ENCODE measurements at regions not wholly inside any gene's neighbourhood (a gene's known extent, or its start where the extent isn't known, plus 50 kb on each side); places are given as distances from the start of the nearest gene placed in this dataset.

DNA sequence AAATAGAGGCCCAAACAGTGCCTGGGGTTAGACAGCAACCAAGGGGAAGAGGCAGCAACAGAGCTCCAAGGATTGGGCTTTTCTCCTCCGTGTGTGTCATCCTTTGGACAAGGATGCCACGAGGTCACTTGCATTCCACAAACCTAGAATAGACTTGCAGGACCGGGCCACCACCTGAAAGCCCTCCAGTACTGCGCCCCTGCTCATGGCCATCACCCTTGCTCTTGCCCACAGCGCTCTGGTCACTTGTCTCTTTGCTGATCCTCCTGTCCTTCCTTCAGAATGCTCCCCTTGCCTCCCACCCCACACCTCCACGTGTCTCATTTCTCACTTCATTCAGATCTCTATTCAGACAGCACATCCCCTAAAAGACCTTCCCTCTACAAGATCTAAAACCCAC lies 247.4 kb downstream of the MATN1 start:
- TF ChIP-seq SPI1 (IDR thresholded peaks at IDR 0.05; ENCODE audit: low read depth, low read length) (no peak), TAF1 (IDR thresholded peaks at IDR 0.05; ENCODE audit: low read depth, low read length) (no peak), PAX5 (IDR thresholded peaks at IDR 0.05; ENCODE audit: insufficient read depth, low read length, severe bottlenecking) (no peak), POLR2A (IDR thresholded peaks at IDR 0.05; ENCODE audit: low read depth, low read length) (no peak), POLR2AphosphoS5 (IDR thresholded peaks at IDR 0.05; ENCODE audit: low read depth, low read length) (no peak), POU2F2 (IDR thresholded peaks at IDR 0.05; ENCODE audit: low read depth, low read length) (no peak)
- DNase-seq (ENCODE audit: insufficient read length, low spot score) (no peak), FAIRE-seq (no peak)

DNA sequence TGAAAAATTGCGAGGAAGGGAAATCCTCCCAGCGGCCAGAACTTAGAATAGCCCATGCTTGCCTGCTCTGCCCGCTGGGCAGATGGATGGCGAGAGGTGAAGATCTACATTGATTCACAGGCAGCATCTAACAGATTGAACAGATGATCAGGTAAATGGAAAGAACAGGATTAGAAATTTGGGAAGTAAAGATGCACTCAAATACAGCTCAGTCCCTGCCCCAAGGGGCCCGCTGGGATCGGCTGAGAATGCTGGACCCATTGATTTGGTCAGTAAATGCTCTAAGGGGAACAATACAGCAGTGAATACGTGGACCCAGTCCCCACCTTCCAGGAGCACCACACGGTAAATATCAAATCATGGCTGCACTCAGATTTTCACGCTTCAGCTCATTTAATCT lies 248.2 kb downstream of the MATN1 start:
- DNase-seq (ENCODE audit: insufficient read length, low spot score) (no peak), FAIRE-seq (no peak)
- TF ChIP-seq POU2F2 (IDR thresholded peaks at IDR 0.05; ENCODE audit: low read depth, low read length) (no peak), POLR2A (IDR thresholded peaks at IDR 0.05; ENCODE audit: low read depth, low read length) (no peak), PAX5 (IDR thresholded peaks at IDR 0.05; ENCODE audit: insufficient read depth, low read length, severe bottlenecking) (no peak), TAF1 (IDR thresholded peaks at IDR 0.05; ENCODE audit: low read depth, low read length) (no peak), SPI1 (IDR thresholded peaks at IDR 0.05; ENCODE audit: low read depth, low read length) (no peak)

DNA sequence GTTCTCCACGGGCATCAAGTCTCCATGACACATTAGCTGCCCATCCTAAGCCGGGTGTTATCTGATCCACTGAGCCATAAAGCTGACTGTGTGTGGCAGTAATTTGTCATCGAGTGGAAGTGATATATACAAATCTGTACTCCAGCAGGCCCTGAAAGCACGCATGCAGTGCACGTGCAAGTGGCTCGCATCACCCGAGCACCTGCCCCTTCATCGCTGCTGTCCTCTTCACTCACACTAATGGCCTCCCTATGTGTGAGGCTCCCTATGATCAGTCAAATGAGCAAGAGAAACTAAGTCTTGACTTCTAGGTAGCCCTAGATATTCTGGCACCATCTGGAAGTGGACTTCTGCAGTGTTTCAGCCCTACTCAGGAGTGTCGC lies 248.6 kb downstream of the MATN1 start:
- TF ChIP-seq PAX5 (IDR thresholded peaks at IDR 0.05; ENCODE audit: insufficient read depth, low read length, severe bottlenecking) (no peak), POLR2A (IDR thresholded peaks at IDR 0.05; ENCODE audit: low read depth, low read length) (no peak), POLR2AphosphoS5 (IDR thresholded peaks at IDR 0.05; ENCODE audit: low read depth, low read length) (no peak), POU2F2 (IDR thresholded peaks at IDR 0.05; ENCODE audit: low read depth, low read length) (no peak), SPI1 (IDR thresholded peaks at IDR 0.05; ENCODE audit: low read depth, low read length) (no peak), TAF1 (IDR thresholded peaks at IDR 0.05; ENCODE audit: low read depth, low read length) (no peak)
- DNase-seq (ENCODE audit: insufficient read length, low spot score) (no peak), FAIRE-seq (no peak)

DNA sequence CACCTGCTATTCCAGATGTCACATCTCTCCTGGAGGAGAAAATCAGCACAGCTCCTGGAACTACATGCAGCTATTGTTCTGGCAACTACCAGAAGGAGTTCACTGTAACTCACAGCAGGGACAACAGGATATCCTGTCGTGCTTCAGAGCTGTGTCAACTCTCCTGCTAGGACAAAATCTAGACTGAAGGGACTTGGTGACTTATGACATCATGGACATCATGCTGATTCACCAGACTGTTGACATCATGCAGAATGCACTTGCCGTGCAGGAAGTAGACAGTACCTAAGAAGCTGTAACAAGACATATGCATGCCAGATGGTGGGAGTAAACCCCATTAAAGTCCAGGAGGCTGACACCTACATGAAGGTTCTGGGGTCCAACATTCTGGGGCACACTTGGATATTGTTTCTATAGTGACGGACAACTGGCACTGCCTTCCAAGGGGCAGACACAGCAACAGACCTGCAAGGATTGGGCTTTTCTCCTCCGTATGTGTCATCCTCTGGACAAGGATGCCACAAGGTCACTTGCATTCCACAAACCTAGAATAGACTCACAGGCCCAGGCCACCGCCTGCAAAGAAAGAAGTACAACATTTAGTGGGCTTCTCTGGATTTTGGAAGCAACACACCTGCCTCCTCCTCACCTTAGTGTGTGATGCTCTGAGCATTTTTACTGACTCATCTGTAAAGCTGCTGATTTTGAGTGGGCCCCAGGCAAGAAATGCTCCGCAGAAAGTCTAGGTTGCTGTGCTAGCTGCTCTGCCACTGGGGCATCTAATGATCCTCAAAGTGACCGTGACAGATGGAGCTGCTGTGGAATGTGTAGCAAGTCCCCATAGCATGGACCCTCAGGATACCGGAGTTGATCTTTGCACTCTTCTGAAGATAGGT lies 249.2 kb downstream of the MATN1 start:
- TF ChIP-seq TAF1 (IDR thresholded peaks at IDR 0.05; ENCODE audit: low read depth, low read length) = no peak
- TF ChIP-seq POLR2AphosphoS5 (IDR thresholded peaks at IDR 0.05; ENCODE audit: low read depth, low read length) = no peak
- TF ChIP-seq PAX5 (IDR thresholded peaks at IDR 0.05; ENCODE audit: insufficient read depth, low read length, severe bottlenecking) = no peak
- no peak for TF ChIP-seq POU2F2 (IDR thresholded peaks at IDR 0.05; ENCODE audit: low read depth, low read length)
- no peak for FAIRE-seq
- no peak for DNase-seq (ENCODE audit: insufficient read length, low spot score)

DNA sequence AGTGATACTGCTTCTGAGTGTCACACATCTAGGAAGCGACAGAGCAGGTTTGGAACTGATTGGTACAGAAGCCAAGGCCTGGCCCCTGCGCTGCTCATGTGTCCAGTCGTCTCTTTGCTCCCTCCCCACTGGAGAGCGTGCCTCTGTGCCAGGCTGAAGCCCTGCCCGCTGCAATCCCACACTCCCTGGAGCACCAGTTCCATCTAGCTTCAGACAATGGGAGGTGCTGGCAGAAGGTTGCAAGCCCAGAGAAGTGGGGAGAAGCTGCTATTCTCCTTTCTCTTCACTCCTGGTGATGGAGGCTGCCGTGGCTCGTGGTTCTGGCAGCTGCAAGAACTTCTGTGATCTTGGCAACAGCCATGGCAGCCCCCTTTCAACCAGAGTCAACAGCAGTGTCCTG lies 250.9 kb downstream of the MATN1 start:
- DNase-seq (ENCODE audit: insufficient read length, low spot score) (no peak), FAIRE-seq (no peak)
- TF ChIP-seq TAF1 (IDR thresholded peaks at IDR 0.05; ENCODE audit: low read depth, low read length) (no peak), POLR2AphosphoS5 (IDR thresholded peaks at IDR 0.05; ENCODE audit: low read depth, low read length) (no peak), POU2F2 (IDR thresholded peaks at IDR 0.05; ENCODE audit: low read depth, low read length) (no peak), PAX5 (IDR thresholded peaks at IDR 0.05; ENCODE audit: insufficient read depth, low read length, severe bottlenecking) (no peak), POLR2A (IDR thresholded peaks at IDR 0.05; ENCODE audit: low read depth, low read length) (no peak)

DNA sequence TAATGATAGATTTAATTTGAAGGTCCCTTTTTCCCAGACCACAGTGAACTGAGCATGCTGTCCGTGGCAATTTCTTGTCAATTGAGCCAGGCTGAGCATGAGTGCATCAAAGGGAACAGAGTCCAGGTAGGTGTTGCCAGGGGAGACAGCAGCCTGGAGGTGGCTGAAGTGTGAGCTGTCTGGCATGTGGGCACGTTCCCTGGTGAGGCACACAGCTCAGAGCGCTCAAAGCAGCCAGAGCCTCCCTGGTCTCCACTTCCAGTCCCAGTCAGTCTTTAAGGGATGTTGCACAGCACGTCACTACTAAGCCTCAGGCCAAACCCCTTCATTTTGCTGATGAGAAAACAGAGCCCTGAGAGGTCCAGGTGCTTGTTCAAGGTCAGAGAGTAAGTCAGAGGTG lies 251.4 kb downstream of the MATN1 start:
- FAIRE-seq = no peak
- no peak for DNase-seq (ENCODE audit: insufficient read length, low spot score)

DNA sequence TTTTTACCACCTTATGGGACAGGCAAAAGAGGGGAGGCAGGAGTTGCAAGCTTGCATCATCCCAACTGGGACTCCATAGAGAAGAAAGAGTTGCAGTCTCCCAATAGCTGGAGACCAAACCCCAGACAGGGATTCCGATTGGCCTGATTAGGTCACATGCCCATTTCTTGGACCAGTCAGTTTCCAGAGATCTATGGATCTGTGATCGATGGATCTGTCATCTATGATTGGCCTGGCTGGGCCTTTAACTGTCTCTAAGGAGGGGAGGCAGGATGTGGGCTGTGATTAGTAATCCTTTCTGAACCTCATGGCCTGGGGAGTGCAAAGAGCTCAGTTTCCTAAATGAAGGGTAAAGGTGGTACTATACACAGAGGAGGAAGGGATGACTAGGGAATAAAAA lies 252.1 kb downstream of the MATN1 start:
- DNase-seq (ENCODE audit: insufficient read length, low spot score) (no peak), FAIRE-seq (no peak)
- TF ChIP-seq PAX5 (IDR thresholded peaks at IDR 0.05; ENCODE audit: insufficient read depth, low read length, severe bottlenecking) (no peak), POLR2AphosphoS5 (IDR thresholded peaks at IDR 0.05; ENCODE audit: low read depth, low read length) (no peak), POLR2A (IDR thresholded peaks at IDR 0.05; ENCODE audit: low read depth, low read length) (no peak), TAF1 (IDR thresholded peaks at IDR 0.05; ENCODE audit: low read depth, low read length) (no peak), SPI1 (IDR thresholded peaks at IDR 0.05; ENCODE audit: low read depth, low read length) (no peak), POU2F2 (IDR thresholded peaks at IDR 0.05; ENCODE audit: low read depth, low read length) (no peak)

More for the DNA sequence above, 251.4 kb downstream of the MATN1 start:
- TF ChIP-seq SPI1 (IDR thresholded peaks at IDR 0.05; ENCODE audit: low read depth, low read length) (no peak), POU2F2 (IDR thresholded peaks at IDR 0.05; ENCODE audit: low read depth, low read length) (no peak), TAF1 (IDR thresholded peaks at IDR 0.05; ENCODE audit: low read depth, low read length) (no peak), POLR2AphosphoS5 (IDR thresholded peaks at IDR 0.05; ENCODE audit: low read depth, low read length) (no peak), PAX5 (IDR thresholded peaks at IDR 0.05; ENCODE audit: insufficient read depth, low read length, severe bottlenecking) (no peak), POLR2A (IDR thresholded peaks at IDR 0.05; ENCODE audit: low read depth, low read length) (no peak)

DNA sequence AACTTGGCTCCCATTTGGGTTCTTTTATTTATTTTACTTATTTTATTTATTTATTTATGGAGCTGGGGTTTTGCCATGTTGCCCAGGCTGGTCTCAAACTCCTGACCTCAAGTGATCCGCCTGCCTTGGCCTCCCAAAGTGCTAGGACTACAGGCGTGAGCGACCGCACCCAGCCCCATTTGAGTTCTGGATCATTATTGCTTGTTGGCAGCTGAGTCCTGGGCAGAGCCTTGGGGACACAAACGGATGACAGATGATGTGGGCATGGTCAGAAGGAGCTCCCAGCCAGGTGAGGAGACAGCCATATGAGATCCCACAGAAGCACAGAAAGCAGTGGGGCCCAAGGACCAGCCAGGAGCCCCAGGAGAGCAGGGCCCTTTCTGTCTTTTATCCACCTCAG lies 254.0 kb downstream of the MATN1 start:
- FAIRE-seq (no peak), DNase-seq (ENCODE audit: insufficient read length, low spot score) (no peak)
- TF ChIP-seq POLR2A (IDR thresholded peaks at IDR 0.05; ENCODE audit: low read depth, low read length) (no peak), POLR2AphosphoS5 (IDR thresholded peaks at IDR 0.05; ENCODE audit: low read depth, low read length) (no peak), SPI1 (IDR thresholded peaks at IDR 0.05; ENCODE audit: low read depth, low read length) (no peak), PAX5 (IDR thresholded peaks at IDR 0.05; ENCODE audit: insufficient read depth, low read length, severe bottlenecking) (no peak), POU2F2 (IDR thresholded peaks at IDR 0.05; ENCODE audit: low read depth, low read length) (no peak), TAF1 (IDR thresholded peaks at IDR 0.05; ENCODE audit: low read depth, low read length) (no peak)

DNA sequence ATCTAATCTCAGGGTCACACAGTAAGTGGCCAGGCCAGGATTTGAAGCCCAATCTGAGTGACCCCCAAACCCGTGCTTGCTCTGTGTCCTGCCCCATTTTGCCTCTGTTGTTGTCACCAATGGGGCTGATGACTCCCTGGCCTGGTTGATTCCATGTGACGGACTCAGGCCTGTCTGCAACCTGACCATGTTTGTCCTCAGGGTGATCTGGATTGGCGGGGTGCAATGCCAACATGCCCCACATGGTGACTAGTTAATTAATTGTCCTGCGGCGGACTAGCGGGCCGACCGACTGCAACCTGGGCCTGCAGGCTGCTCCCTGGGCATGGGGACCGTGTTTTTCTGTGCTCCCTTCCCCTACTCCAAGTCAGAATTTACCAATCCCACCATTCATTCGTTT lies 256.3 kb downstream of the MATN1 start:
- FAIRE-seq (no peak), DNase-seq (ENCODE audit: insufficient read length, low spot score) (no peak)
- TF ChIP-seq POU2F2 (IDR thresholded peaks at IDR 0.05; ENCODE audit: low read depth, low read length) = no peak
- TF ChIP-seq TAF1 (IDR thresholded peaks at IDR 0.05; ENCODE audit: low read depth, low read length) = no peak
- TF ChIP-seq PAX5 (IDR thresholded peaks at IDR 0.05; ENCODE audit: insufficient read depth, low read length, severe bottlenecking) = no peak
- TF ChIP-seq POLR2AphosphoS5 (IDR thresholded peaks at IDR 0.05; ENCODE audit: low read depth, low read length) = no peak

DNA sequence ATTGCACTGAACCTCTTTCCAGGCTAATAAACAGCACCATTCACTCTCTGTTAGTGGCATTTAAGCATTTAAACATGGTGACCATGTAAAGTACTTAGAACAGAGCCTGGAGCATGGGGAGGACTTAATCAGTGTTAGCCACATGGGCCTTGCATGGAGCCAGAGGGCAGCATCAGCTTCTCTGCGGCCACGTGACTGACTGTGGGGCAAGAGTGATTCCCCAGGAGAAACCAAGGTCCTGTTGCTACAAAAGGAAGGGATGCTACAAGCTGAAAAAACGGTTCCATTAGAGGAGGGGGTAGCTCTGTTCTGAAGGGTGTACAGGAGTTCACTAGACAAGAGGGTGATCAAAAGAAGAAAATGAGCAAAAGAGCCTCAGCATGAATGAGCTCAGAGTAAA lies 256.8 kb downstream of the MATN1 start:
- TF ChIP-seq SPI1 (IDR thresholded peaks at IDR 0.05; ENCODE audit: low read depth, low read length) (no peak), PAX5 (IDR thresholded peaks at IDR 0.05; ENCODE audit: insufficient read depth, low read length, severe bottlenecking) (no peak), POLR2A (IDR thresholded peaks at IDR 0.05; ENCODE audit: low read depth, low read length) (no peak), TAF1 (IDR thresholded peaks at IDR 0.05; ENCODE audit: low read depth, low read length) (no peak), POU2F2 (IDR thresholded peaks at IDR 0.05; ENCODE audit: low read depth, low read length) (no peak), POLR2AphosphoS5 (IDR thresholded peaks at IDR 0.05; ENCODE audit: low read depth, low read length) (no peak)
- no peak for DNase-seq (ENCODE audit: insufficient read length, low spot score)
- no peak for FAIRE-seq
